ENCODE measurements at regions not wholly inside any gene's neighbourhood (a gene's known extent, or its start where the extent isn't known, plus 50 kb on each side); places are given as distances from the start of the nearest gene placed in this dataset.

GRCh38 chr4:64216741-64217140 lies 192.5 kb downstream of the TECRL start:
- no peaks in the 10 kb centered on the region for H3K4me1 ChIP-seq
- 59 to 83% (median 73%) methylated on average over 1 of the region's 1 CpG for WGBS, 5 donors
- peaks cover 0 to 6% (median 0%) of the 10 kb centered on the region in 8 donors for H3K9me3 ChIP-seq
- H3K4me3 ChIP-seq: no peak overlapping the region
- no peaks in the 10 kb centered on the region for H3K27me3 ChIP-seq (replicated peaks in 1 of 7)
- intact Hi-C loops (cut with DNase I; ENCODE audit: low total_unique reads): no loop called here
- no peak overlapping the region for H3K27ac ChIP-seq
- no peaks in the 10 kb centered on the region for H3K36me3 ChIP-seq
- TF ChIP-seq POLR2A (IDR thresholded peaks at IDR 0.05) (no peak), POLR2AphosphoS5 (IDR thresholded peaks at IDR 0.05) (no peak)
- TF ChIP-seq, protein P1, sequence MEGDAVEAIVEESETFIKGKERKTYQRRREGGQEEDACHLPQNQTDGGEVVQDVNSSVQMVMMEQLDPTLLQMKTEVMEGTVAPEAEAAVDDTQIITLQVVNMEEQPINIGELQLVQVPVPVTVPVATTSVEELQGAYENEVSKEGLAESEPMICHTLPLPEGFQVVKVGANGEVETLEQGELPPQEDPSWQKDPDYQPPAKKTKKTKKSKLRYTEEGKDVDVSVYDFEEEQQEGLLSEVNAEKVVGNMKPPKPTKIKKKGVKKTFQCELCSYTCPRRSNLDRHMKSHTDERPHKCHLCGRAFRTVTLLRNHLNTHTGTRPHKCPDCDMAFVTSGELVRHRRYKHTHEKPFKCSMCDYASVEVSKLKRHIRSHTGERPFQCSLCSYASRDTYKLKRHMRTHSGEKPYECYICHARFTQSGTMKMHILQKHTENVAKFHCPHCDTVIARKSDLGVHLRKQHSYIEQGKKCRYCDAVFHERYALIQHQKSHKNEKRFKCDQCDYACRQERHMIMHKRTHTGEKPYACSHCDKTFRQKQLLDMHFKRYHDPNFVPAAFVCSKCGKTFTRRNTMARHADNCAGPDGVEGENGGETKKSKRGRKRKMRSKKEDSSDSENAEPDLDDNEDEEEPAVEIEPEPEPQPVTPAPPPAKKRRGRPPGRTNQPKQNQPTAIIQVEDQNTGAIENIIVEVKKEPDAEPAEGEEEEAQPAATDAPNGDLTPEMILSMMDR (IDR thresholded peaks at IDR 0.05 in 8 of 11, conservative IDR thresholded peaks at IDR 0.05 in 3 of 11): no peak
- DNase-seq: no peak

DNA sequence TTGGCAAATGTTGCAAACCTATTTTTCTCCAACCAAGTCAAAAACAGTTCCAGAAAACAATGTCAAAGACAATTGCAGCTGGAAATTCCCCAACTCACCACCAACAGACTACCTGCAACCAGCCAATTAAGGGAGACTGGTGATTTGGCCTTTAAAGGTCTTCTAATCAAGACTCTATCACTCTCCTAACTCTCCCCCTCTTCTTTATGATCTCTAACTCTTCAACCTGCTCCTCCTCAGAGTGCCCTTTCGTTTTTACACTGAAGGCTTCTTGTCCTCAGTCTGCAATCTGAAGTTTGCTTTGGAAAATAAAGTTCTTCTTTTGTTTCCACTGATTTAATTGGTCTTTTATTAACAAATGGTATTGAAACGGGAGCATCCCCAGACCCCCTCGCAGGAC lies 203.9 kb downstream of the TECRL start:
- TF ChIP-seq, protein P1 (IDR thresholded peaks at IDR 0.05 in 8 of 11, conservative IDR thresholded peaks at IDR 0.05 in 3 of 11): no peak
- TF ChIP-seq POLR2A (IDR thresholded peaks at IDR 0.05) (no peak), POLR2AphosphoS5 (IDR thresholded peaks at IDR 0.05) (no peak)
- no peaks in the 10 kb centered on the region for H3K27me3 ChIP-seq (replicated peaks in 1 of 7)
- DNase-seq: no peak
- peaks cover 0 to 31% (median 18%) of the 10 kb centered on the region in 8 donors for H3K9me3 ChIP-seq
- H3K4me3 ChIP-seq: no peak overlapping the region
- 69 to 72% (median 70%) methylated on average over 3 of the region's 3 CpGs for WGBS, 5 donors
- H3K27ac ChIP-seq: no peak overlapping the region
- H3K36me3 ChIP-seq: no peaks in the 10 kb centered on the region
- intact Hi-C loops (cut with DNase I; ENCODE audit: low total_unique reads): no loop called here
- no peaks in the 10 kb centered on the region for H3K4me1 ChIP-seq

DNA sequence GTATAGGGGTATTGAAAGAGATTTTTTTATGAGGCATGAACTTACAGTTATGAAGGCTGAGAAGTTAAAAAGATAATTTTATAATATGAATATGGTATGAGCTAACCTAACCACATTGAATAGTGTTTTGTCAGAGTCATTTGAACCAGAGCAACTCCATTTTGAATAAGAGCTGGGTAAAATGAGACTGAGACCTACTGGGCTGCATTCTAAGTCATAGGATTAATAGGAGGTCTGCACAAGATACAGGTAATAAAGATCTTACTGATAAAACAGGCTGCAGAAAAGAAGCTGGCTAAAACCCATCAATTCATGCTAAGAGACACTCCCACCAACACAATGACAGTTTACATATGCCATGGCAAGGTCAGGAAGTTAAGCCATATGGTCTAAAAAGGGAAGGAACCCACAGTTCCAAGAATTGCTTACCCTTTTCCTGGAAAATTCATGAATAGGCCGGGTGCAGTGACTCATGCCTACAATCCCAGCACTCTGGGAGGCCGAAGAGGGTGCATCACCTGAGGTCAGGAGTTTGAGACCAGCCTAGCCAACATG lies 209.2 kb downstream of the TECRL start:
- 16 to 32% (median 22%) methylated on average over 2 of the region's 2 CpGs for WGBS, 5 donors
- intact Hi-C loops (cut with DNase I; ENCODE audit: low total_unique reads): no loop called here
- TF ChIP-seq POLR2A (IDR thresholded peaks at IDR 0.05) (no peak), POLR2AphosphoS5 (IDR thresholded peaks at IDR 0.05) (no peak)
- TF ChIP-seq, protein P1 (IDR thresholded peaks at IDR 0.05 in 8 of 11, conservative IDR thresholded peaks at IDR 0.05 in 3 of 11): no peak
- H3K4me3 ChIP-seq: no peak overlapping the region
- no peaks in the 10 kb centered on the region for H3K9me3 ChIP-seq
- no peaks in the 10 kb centered on the region for H3K27me3 ChIP-seq (replicated peaks in 1 of 7)
- DNase-seq: no peak
- H3K36me3 ChIP-seq: no peaks in the 10 kb centered on the region
- no peaks in the 10 kb centered on the region for H3K4me1 ChIP-seq
- H3K27ac ChIP-seq: no peak overlapping the region

- H3K27ac ChIP-seq: no peak overlapping the region
- no peak for DNase-seq
- peaks cover 0 to 8% (median 0%) of the 10 kb centered on the region in 8 donors for H3K9me3 ChIP-seq
- intact Hi-C loops (cut with DNase I; ENCODE audit: low total_unique reads): no loop called here
- no peaks in the 10 kb centered on the region for H3K27me3 ChIP-seq (replicated peaks in 1 of 7)
- no peak for TF ChIP-seq POLR2AphosphoS5 (IDR thresholded peaks at IDR 0.05)
- TF ChIP-seq, protein P1 (IDR thresholded peaks at IDR 0.05 in 8 of 11, conservative IDR thresholded peaks at IDR 0.05 in 3 of 11): no peak
- no peak for TF ChIP-seq POLR2A (IDR thresholded peaks at IDR 0.05)
- H3K4me1 ChIP-seq: no peaks in the 10 kb centered on the region
- WGBS, 5 donors: 64 to 90% (median 73%) methylated on average over 1 of the region's 1 CpG
- no peaks in the 10 kb centered on the region for H3K36me3 ChIP-seq
- no peak overlapping the region for H3K4me3 ChIP-seq
These were observed 213.7 kb downstream of the TECRL start for GRCh38 chr4:64195582-64195981.
